GM21367 (cell line): ENCODE measurements at regions not wholly inside any gene's neighbourhood (a gene's known extent, or its start where the extent isn't known, plus 50 kb on each side); places are given as distances from the start of the nearest gene placed in this dataset.

Source experiments
- ATAC-seq: cut with Tn5 transposase; IDR thresholded peaks from one replicate; pipeline ENCODE4 v1.9.1; 2021; ENCODE audit not compliant: unreplicated experiment

GRCh38 chr22:49017482-49018329, 810.0 kb downstream of the BRD1 start:
- ATAC-seq = no peak

DNA sequence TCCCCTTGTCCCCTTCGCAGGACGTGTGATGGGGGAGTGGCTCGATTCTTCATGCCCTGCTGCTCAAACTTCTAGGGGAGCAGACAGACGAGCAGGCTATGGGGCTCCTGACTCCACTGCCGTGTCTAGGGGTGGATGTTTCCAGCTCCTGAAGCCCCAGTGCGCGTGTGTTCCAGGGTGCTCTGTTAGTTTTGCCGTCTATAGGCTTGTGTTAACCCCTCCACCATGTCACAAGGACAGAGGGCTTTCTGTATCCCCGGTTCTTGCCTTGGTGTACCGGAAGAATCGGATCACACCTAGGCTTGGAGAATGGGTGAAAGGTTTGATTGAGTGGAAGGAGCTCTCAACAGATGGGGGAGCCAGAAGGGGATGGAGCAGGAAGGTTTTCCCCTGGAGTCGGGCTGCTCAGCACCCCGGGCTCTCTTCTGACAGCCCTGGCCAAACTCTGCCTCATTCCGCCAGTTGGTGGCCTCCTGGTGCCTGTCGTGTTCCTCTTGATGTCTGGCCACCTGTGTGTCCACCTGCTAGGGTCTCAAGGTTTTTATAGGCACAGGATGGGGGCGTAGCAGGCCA, 810.7 kb downstream of the BRD1 start:
- ATAC-seq = no peak

GRCh38 chr22:49015993-49016908, 811.4 kb downstream of the BRD1 start:
- no peak for ATAC-seq

- ATAC-seq = no peak
Observed at GRCh38 chr22:49015459-49015858, 812.2 kb downstream of the BRD1 start.

DNA sequence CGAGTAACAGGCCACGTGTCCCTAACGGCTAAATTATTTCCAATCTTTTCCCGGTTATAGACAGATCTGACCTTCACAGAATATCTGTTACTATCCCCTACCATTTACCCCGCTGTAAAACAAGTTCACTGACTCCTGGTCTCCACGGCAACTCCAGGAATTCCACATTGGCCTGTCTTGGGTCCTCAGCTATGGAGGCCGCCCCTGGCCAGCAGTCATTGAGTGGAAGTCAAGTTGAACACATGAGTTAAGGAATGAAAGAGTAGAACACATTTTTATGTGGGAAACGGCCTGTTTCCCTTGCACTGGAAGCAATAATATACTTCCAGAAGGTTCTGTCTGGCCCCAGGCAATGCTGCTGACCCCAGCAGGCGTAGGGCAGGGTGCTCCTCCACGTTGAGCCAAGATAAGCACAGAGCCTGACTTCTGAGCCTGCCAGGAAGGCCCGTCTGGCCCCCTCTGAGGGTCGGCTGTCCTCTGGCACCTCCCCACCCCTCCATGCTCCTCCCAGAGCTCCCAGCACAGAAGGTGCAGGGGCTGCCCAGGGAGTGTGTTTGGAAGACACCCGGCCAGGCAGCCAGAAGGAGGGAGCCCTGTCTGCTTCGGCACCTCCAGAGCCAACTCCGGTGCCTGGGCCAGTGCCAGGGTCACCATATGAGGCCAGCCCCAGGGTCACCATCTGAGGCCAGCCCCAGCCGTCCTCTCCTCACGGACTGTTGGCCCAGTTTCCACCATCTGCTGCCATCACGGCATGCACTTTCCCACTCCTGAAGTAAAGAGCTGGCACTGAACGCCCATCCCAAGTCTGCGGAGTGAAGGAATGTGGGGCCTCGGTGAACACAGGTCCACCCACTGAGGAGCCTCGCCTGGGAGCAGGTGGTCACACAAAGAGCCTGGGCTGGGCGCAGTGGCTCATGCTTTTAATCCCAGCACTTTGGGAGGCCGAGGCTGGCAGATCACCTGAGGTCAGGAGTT, 813.2 kb downstream of the BRD1 start:
- ATAC-seq = no peak

GRCh38 chr22:49013707-49014106, 814.0 kb downstream of the BRD1 start:
- no peak for ATAC-seq

DNA sequence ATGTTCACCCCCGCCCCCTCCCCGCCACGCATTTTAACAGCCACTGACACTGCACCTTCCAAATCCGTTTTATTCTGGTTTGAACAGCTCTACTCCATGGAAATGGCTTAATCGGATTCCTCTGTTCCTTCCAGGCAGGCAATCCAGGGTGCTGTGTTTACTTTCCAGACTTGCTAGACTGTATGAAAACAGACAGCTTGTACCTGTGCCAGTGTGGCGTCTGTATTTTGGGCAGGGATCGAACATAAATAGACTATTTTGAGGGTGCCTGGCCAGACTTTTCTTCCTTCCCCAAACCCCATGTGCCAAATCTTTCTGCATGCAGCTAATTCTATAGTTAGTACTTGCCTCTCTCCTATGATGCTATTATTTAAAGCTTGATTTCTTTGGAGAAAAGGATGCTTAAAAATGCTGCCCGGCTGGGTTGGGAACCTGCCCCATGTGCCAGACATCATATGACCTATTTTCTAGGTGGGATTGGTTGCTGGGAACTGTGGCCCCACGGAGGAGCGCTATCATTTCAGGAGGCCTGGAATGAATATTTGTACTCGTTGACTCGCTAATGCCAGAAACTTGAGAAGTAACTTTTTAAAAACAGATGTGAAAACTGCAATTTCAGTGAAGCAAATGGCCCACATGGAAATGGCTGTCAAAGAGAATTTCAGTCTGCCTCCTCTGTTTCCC, 814.8 kb downstream of the BRD1 start:
- ATAC-seq = no peak

DNA sequence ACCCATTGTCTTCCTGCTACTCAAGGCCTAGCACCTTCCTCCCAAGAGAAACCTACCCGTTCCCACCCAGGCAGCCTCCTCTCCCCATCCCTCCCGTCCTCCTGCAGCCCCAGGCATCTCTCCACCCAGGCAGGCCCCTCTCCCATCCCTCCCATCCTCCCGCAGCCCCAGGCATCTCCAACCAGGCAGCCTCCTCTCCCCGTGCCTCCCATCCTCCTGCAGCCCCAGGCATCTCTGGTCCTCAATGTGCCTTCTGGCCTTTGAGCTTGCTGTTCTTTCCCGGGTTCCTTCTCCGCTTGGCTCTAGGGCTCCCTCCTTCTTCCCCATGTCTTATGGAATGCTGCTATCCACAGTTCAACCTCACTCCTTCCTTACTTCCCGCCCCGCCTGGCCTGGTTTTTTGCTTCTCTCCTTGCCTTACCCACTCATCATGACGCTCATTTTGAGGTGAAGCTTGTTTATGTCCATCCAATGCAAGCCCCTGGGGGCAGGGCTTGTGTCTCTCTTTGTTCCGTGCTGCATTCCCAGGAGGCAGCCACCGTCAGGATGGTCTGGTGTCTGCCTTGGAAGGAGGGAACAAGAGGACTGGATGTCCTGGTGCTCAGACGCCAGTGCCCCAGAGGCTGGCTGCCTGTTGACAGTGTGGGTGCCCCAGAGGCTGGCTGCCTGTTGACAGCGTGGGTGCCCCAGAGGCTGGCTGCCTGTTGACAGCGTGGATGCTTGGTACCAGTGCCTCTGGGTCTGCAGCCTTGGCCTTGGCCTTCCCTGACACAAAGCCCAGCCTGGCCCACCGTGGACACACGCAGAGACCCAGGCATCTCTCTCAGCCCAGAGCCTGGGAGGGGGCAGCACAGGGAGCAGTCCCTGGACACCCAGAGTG, 815.7 kb downstream of the BRD1 start:
- no peak for ATAC-seq

DNA sequence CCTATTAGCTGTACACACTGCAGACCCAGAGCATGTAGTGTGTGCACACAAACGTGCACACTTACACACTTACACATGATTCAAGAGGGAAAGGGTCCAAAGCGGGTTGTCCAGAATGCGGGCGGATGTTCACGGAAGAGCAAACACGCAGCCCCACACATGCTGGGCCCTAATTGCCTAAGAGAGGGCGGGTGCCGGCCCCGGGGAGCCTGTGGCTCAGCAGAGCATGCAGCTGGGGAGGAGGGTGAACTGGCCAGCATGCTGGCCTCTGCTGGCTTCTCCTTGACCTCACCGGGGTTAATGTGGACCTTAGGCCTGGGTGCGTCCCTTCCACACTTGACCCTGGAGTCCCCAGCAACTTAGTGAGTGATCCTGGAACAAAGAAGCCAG, 816.3 kb downstream of the BRD1 start:
- no peak for ATAC-seq

GRCh38 chr22:49010901-49011300, 816.8 kb downstream of the BRD1 start:
- no peak for ATAC-seq

DNA sequence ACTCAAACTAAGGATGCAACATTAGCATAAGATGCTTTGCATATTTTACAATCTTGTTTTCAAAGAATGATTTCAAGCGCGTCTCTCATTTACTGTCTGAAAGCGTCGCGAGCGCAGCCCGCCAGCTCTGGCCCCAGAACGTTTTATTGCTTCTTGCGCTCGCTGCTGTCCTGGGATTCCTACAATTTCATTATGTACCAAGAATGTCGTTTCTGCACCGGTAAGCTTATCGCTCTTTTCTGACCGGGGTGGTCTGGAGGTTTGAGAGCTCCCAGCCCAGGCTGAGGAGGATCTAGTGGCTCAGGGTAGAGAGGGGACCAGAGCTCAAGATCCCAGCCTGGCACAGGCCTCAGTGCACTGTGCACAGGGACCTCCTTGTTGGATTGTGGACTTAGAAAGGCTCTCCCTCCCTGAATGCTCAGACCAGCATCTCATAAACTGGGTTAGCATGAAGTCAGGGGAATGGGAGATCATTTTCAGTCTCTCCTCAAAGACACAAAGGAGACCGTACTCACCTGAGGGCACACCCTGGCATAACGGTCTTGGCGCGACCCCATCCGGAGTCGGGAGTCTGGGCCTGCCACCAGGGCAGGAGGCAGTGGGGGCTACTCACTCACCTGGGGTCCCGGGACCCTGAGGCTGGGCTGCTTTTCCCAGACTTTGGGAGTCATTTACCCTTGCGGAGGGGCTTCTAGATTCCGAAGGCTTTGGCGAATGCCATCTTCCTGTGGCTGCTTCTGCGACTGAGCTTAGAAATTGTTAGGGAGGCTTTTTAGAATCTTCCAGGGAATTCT, 817.4 kb downstream of the BRD1 start:
- ATAC-seq = no peak

DNA sequence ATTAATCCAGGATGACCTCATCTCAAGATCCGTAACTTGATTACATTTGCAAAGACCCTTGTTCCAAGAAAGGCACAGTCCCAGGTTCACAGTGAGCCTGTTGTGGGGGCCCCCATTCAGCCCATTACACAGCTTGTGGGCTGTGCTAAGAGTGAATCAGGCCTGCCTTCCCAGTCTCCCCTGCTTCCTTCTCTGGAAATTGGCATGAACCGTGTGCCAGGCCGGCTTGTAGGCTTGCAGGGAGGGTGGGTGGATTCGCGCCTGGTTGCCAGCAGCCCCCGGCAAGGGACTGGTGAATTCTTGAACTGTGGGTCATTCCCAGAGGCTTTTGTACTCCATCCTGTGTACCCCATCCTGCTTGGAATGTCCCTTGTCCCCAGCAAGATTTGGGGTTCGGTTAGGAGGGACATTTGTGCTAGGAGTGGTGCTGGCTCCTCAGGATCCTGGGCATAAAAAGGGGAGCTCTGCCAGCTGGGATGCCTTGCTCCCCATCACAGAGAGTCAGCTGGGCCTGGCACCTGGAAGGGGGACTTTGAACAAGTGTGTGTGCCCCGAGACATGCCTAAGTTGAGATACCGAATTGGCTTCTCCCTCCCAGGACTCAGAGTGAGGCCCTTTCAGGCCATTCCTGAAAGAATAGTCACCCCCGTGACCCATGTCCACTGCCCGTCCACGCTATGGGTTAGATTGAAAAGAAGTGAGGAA, 818.2 kb downstream of the BRD1 start:
- ATAC-seq = no peak

- no peak for ATAC-seq
Observed at GRCh38 chr22:49008682-49009235, 818.9 kb downstream of the BRD1 start.

- no peak for ATAC-seq
Observed at GRCh38 chr22:49007013-49007653, 820.5 kb downstream of the BRD1 start.

GRCh38 chr22:49006207-49007012, 821.3 kb downstream of the BRD1 start:
- no peak for ATAC-seq

DNA sequence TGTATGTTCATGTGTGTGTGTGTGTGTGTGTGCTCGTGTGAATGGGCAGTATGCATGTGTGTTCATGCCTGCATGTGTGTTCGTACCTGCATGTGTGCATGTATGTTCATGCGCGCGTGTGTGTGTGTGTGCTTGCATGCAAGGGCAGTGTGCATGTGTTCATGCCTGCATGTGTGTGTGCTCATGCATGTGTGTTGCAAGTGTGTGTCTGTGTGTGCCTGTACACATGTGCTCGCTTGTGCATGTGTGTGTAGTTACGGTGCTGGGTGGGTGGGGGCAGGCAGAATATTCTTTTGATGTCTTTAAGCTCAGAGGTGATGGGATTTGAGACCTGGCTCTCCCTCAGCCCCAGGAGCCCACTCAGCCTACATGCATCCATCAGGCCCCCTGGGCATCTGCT, 822.1 kb downstream of the BRD1 start:
- no peak for ATAC-seq
